ENCODE measurements at regions not wholly inside any gene's neighbourhood (a gene's known extent, or its start where the extent isn't known, plus 50 kb on each side); places are given as distances from the start of the nearest gene placed in this dataset.

DNA sequence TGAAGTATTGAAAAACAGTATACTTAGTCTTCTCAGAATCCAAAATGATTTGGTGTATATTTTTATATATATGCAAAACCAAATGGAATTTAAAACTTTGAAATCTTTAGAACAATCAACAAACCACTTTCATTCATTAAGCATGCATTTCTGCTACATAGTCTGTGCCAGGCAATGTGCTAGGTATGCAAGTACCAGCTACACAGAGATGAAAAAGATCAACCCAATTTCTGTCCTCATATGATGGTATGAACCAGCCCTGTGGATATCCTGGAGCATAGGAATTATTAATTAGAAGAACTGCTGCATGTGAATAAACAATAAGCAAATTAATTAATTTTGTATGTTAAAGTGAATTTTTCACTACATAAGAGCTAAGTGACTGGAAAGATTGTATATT is 51.2 kb upstream of the RTN4 start:
- DNase-seq: no peak

GRCh38 chr2:55099878-55100820 is 49.9 kb upstream of the RTN4 start:
- DNase-seq: no peak
